HFFc6 (cell line): ENCODE measurements at regions not wholly inside any gene's neighbourhood (a gene's known extent, or its start where the extent isn't known, plus 50 kb on each side); places are given as distances from the start of the nearest gene placed in this dataset.

ENCODE experiments used
- DNase-seq: peaks from one replicate; pipeline ENCODE4 v3.0.0-alpha.2; 2018
- H3K27ac Mint-ChIP-seq: 2 replicates; pipeline ENCODE4 v1.8.0; 2020; ENCODE audit warnings: mild to moderate bottlenecking, mixed read lengths
- H3K27me3 Mint-ChIP-seq: 2 replicates; pipeline ENCODE4 v1.8.0; 2021; ENCODE audit warnings: mild to moderate bottlenecking, moderate library complexity, mixed read lengths; ENCODE audit not compliant: insufficient read depth
- H3K36me3 Mint-ChIP-seq: 2 replicates; pipeline ENCODE4 v1.8.0; 2021; ENCODE audit warnings: low read depth, mixed read lengths
- H3K4me1 Mint-ChIP-seq: 2 replicates; pipeline ENCODE4 v1.8.0; 2020; ENCODE audit warnings: low read depth, mixed read lengths
- H3K4me3 Mint-ChIP-seq: 2 replicates; pipeline ENCODE4 v1.8.0; 2020; ENCODE audit warnings: mild to moderate bottlenecking, moderate library complexity, mixed read lengths
- H3K9me3 Mint-ChIP-seq: 2 replicates; pipeline ENCODE4 v1.8.0; 2020; ENCODE audit warnings: mild to moderate bottlenecking, mixed read lengths
- CTCF ChIP-seq: fragments of 200-600 bp; sonication (generic); IDR thresholded peaks from 2 replicates; pipeline ENCODE4 v1.5.0; 2021; ENCODE audit warnings: antibody characterized with exemption, mild to moderate bottlenecking

DNA sequence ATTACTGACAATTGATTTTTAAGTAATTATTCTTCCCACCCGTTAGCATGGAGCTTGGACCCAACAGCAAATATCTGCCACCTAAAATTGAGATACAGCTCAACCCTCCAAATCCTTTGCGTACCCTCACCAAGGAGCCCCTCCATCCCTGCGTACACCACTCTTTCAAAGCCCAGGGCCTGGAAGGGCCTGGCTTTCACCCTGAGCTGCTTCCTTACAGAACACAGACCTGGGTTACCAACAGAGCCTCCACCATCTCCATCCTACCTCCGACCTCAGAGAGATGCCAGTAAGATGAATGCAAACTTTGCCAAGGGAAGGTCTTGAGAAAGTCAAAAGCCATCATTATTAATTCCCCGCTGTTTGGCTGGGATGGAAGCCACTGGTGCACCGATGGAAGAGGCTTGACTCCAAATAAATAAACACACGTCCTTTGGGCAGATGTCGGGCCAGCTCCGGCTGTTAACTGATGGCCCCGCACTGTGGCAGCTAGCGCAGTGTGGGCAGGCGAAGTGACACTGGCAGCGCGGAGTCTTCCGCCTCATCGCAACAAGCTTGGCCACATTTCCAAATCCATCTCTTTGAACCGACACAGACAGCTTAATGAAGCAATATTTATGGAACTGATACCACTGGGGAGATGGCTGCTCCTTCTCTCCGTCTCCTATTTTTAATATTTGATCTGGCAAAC, 150.2 kb upstream of the VSTM2B start:
- Mint-ChIP-seq H3K36me3 (no peaks in the 10 kb centered on the region), H3K27me3 (no peaks in the 10 kb centered on the region), H3K4me3 (no peak overlapping the region), H3K4me1 (no peaks in the 10 kb centered on the region), H3K9me3 (peaks cover 77% of the 10 kb centered on the region), H3K27ac (no peak overlapping the region)
- no peak for DNase-seq
- TF ChIP-seq CTCF = no peak

- H3K27me3 Mint-ChIP-seq = no peaks in the 10 kb centered on the region; the same call in 1 of the 2 replicates
- H3K9me3 Mint-ChIP-seq = peaks cover 76% of the 10 kb centered on the region
- no peak for DNase-seq
- TF ChIP-seq CTCF = no peak
- H3K4me3 Mint-ChIP-seq = no peak overlapping the region
- no peaks in the 10 kb centered on the region for H3K4me1 Mint-ChIP-seq
- no peaks in the 10 kb centered on the region; the same call in 1 of the 2 replicates for H3K36me3 Mint-ChIP-seq
- no peak overlapping the region for H3K27ac Mint-ChIP-seq
Observed at GRCh38 chr19:29376855-29377354, 148.9 kb upstream of the VSTM2B start.

DNA sequence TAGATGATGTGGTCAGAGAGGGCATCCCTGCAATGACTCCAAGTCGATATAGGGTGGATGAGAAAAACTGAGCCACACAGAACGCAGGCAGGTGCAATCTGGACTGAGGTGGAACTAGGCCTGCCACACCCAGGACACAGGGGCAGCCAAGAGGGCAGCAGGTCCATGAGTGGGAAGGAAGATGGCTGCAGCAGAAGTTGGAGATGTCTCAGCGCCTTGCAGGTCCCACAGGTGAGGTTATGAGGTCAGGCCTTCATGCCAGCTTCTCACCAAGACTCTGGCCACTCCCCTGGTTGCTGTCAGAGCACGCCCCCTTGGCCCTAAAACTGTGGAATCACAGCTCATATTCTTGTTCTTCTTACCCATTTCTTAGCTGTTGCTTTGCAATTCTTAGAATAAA, 147.7 kb upstream of the VSTM2B start:
- TF ChIP-seq CTCF = no peak
- Mint-ChIP-seq H3K4me3 (no peak overlapping the region), H3K27me3 (no peaks in the 10 kb centered on the region; the same call in 1 of the 2 replicates), H3K36me3 (no peaks in the 10 kb centered on the region; the same call in 1 of the 2 replicates), H3K27ac (no peak overlapping the region), H3K9me3 (peaks cover 75% of the 10 kb centered on the region), H3K4me1 (no peaks in the 10 kb centered on the region)
- no peak for DNase-seq

- Mint-ChIP-seq H3K27ac (no peak overlapping the region), H3K4me3 (no peak overlapping the region), H3K27me3 (no peaks in the 10 kb centered on the region; the same call in 1 of the 2 replicates), H3K9me3 (peaks cover 70% of the 10 kb centered on the region), H3K36me3 (no peaks in the 10 kb centered on the region; the same call in 1 of the 2 replicates), H3K4me1 (no peaks in the 10 kb centered on the region)
- no peak for DNase-seq
- no peak for TF ChIP-seq CTCF
Observed at GRCh38 chr19:29378543-29379080, 147.2 kb upstream of the VSTM2B start.

GRCh38 chr19:29379257-29380021, 146.4 kb upstream of the VSTM2B start:
- no peaks in the 10 kb centered on the region for H3K4me1 Mint-ChIP-seq
- TF ChIP-seq CTCF = no peak
- H3K27me3 Mint-ChIP-seq = no peaks in the 10 kb centered on the region; the same call in 1 of the 2 replicates
- H3K36me3 Mint-ChIP-seq = no peaks in the 10 kb centered on the region; the same call in 1 of the 2 replicates
- peaks cover 72% of the 10 kb centered on the region for H3K9me3 Mint-ChIP-seq
- H3K27ac Mint-ChIP-seq = no peak overlapping the region
- no peak for DNase-seq
- no peak overlapping the region for H3K4me3 Mint-ChIP-seq
